ENCODE measurements at regions not wholly inside any gene's neighbourhood (a gene's known extent, or its start where the extent isn't known, plus 50 kb on each side); places are given as distances from the start of the nearest gene placed in this dataset.
"Not testable (repeated sequence)": the region's sequence is repeated elsewhere in the genome, so short reads cannot be mapped to it uniquely, and the experiment has no call there.

DNA sequence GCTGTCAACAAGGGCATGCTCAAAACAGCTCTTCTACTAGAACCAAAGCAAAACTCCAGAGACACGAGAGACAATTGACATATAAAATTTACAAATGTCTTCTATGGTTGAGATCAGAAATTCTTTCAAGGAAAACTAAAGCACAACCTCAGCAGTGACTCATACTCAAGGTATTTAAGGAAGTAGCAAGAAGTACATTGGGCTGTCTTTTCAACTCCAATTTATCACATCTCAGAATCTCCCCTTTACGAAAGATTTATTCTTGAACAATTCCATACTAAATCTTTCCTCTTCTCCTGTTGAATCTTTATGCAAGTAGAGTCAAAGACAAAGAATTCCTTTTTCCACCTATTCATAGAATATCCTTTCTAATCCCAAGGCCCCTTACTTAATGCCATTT lies 324.0 kb downstream of the IRS1 start:
- DNase-seq (ENCODE audit: low read depth in 2 of 2), result peak; percentile 55 to 56

DNA sequence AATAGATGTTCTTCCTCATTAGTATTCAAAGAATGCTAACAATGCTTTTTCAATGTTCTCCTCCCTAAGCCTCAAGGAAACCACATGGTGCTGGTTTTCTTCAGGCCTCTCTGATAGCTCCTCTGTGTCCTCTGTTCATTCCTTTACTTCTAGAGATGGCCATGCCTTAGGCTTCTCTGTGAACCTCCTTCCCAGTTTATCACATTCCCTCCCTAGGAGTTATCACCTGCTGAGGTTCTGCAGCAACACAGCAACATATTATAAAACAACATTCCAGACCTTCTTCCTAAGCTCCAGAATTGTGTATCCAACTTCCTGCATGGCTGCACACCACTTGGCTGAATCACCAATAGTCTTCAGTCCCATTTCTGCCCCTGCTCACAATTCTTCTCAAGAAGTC lies 325.5 kb downstream of the IRS1 start:
- no peak for DNase-seq (ENCODE audit: low read depth in 2 of 2)

DNA sequence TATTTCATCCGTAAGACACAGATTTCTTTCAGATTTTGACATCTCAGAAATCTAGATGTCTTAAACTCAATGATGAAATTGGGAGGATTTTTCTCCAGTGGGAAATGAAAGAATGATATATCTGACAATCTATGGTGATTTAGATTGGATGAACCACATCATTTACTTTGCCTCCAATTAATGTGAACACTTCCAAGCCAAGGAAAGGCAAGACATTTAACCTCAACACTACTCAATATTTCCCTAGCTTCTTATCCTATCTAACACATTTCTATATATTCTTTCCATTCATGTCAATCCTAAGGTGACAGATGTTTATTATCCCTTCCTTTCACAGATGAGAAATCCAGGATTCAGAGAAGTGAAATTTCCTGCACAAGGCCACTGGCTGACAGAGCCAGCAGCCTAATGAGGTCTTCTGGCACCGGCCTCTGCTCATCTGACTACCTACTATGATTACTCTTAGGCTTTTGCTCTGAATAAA lies 327.6 kb downstream of the IRS1 start:
- no peak for DNase-seq (ENCODE audit: low read depth in 2 of 2)

DNA sequence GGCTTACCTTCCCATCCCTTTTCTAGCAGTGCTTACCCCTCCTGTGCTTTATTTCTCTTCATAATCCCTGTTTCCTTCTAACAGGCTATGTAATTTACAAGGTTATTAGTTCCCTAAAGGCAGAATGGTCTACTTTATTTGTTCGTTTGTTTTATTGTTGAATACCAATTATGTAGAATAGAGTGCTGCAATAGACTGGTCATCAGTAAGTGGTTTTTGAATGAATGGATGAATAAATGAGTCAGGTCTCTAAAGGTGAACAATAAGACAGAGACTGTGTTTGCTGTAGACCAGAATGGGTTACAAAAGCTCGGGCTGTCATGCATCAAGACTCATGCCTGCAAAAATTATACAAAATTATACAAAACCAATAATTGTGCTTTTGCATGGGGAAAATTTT lies 332.0 kb downstream of the IRS1 start:
- no peak for DNase-seq (ENCODE audit: low read depth in 2 of 2)

DNA sequence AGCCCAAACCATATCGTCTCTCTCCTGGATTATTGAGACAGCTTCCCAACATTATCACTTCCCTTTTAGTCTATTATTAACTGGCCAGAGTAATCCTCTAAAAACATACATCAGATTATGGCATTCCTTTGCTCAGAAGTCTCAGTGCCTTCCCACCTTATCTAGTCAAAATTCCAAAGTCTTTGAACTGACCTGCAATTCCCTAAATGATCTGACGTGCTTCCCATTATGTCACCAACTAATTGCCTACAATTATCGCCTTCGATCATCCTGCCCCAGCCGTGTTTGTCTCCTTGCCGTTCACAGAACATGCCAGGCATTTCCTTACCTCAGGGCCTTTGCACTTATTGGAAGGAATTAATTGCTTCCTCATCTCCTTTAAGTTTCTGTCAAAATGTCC lies 332.4 kb downstream of the IRS1 start:
- DNase-seq (ENCODE audit: low read depth in 2 of 2), result no peak

DNA sequence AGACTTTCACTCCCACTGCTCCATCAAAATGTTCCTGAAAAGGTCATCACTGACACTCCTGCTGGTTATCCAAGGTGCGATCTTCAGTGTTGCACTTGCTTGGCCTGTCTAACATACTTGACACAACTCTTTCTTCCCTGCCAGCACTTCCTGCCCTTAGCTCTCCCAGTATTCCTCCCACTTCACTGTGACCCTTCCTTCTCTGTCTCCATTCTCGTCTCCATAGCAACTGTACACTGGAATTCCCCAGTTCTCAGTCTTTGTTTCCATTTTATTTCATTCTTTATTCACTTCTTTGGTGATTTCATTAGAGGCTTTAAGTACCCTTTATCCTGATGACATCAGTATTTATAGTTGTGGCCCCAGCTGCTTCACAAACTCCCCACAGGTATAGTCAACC lies 333.0 kb downstream of the IRS1 start:
- no peak for DNase-seq (ENCODE audit: low read depth in 2 of 2)

DNA sequence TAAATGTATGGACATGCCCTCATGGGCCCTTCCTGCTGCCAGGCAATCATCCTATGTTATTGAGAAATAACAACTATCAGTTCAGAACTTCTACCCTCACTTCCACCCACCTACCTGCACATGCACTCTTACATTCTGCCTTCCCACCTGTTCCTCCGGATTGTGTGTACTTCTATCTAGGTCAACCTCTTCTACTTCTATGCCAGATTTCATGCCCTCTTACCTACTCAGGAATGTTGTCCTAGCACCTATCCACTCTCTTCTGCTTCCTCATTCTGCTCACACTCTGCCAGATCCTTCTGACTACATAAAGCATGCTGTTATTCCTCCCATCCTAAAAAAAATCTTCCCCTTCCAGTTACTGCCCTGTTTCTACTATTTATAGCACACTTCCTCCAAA lies 333.5 kb downstream of the IRS1 start:
- DNase-seq (ENCODE audit: low read depth in 2 of 2), result no peak

DNA sequence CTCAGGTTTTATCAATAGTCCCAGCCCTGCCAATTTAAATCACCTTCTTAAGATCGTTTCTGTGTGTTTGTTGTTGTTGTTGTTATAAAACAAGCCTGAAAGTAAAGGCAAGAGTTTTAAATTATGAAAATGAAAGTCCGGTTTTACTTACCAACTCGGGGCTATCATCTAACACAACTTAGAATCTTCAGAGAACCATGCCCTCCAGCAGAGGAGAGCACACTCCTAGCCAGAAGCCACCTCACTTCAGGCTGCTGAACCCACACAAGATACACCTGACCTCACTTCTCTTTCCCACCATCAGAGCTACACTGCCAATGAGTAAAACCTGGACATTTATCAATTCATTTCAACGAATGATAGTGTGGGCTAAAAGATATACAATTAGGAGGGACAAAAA lies 335.2 kb downstream of the IRS1 start:
- DNase-seq (ENCODE audit: low read depth in 2 of 2), result no peak

DNA sequence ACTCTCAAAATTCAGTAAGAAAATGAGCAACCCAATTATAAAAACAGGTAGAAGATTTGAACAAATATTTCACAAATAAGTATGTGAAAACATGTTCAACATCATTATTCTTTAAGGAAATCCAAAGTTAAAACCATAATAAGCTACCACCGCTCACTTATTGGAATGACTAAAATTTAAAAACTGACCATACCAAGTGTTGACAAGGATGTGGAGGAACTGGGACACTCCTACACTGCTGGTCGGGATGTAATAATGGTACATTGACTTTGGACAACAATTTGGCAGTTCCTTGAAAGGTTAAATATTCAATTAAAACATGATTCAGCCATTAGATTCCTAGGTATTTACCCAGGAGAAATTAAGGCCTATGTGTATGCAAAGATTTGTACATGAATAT lies 336.5 kb downstream of the IRS1 start:
- no peak for DNase-seq (ENCODE audit: low read depth in 2 of 2)

DNA sequence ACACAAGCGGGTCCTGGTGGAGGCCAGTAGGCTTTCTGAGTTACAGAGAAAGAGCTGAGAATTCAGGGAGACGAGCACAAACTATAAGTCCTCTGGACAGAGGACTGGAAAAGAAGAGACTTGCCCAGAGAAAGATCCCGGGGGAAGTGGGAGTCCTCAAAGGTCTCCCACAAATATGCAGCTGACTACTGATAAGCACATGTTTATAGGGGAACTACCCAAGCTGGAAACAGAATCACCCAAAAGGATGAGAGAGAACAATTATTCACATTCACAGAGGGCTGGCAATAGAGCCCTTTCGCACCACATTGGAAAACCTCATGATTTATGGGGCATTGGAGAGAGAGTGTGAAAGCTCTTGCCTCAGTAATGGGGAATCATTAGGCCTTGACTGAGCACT lies 337.6 kb downstream of the IRS1 start:
- DNase-seq (ENCODE audit: low read depth in 2 of 2), result no peak

DNA sequence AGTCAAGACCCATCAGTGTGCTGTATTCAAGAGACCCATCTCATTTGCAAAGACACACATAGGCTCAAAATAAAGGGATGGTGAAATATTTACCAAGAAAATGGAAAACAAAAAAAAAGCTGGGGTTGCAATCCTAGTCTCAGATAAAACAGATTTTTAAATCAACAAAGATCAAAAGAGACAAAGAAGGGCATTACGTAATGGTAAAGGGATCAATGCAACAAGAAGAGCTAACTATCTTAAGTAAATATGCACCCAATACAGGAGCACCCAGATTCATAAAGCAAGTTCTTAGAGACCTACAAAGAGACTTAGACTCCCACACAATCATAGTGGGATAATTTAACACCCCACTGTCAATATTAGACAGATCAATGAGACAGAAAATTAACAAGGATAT lies 343.5 kb downstream of the IRS1 start:
- not testable (repeated sequence) for DNase-seq (ENCODE audit: low read depth in 2 of 2)

DNA sequence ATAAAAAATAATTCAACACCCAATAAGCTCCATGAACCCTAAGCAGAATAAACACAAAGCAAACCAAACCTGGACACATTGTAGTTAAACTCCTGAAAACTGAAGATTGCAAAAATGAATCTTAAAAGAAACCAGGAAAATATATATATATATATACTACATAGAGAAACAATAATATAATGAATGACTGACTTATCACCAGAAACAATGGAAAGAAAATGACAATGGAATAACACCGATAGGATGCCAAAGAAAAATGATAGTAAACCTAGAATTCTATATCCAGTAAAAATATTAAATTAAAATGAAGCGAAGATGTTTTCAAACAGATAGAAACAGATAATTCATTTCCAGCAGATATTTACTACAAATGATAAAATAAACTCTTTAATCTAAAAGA lies 346.9 kb downstream of the IRS1 start:
- DNase-seq (ENCODE audit: low read depth in 2 of 2), result no peak

DNA sequence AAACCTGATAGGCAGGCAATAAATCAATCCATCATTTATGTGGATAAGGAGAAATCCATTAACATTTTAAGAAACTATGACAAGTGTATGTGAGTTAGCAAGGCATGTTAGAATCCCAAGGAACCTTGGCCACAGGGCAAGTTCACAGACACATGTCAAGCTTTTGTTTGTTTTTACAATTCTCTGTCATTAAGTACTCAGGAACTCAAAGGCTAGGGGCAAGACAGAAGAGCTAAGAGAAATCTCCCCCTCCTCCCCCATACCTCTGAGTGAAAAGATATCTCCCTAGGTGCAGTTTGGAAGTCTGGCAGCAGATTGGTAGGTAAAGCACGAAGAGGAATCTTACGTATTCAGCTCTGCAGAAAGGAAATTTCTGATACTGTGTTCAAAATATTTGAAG lies 348.1 kb downstream of the IRS1 start:
- no peak for DNase-seq (ENCODE audit: low read depth in 2 of 2)

DNA sequence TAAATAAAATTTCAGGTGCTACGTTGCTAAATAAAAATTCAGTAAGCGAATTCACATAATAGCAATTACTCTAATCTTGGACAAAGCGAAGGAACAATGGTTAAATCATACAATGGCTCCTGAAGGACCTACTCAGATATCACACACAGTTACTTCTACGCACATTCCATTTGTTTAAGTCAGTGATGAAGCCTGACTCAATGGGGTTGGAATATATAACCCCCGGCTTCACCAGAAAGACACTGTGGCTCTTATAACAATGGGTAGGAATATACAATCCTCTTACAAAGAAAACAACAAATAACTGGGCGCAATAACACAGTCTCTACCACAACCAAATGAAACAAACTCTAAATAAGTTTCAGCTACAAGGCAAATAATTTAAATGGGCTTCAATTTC lies 349.5 kb downstream of the IRS1 start:
- DNase-seq (ENCODE audit: low read depth in 2 of 2), result no peak

DNA sequence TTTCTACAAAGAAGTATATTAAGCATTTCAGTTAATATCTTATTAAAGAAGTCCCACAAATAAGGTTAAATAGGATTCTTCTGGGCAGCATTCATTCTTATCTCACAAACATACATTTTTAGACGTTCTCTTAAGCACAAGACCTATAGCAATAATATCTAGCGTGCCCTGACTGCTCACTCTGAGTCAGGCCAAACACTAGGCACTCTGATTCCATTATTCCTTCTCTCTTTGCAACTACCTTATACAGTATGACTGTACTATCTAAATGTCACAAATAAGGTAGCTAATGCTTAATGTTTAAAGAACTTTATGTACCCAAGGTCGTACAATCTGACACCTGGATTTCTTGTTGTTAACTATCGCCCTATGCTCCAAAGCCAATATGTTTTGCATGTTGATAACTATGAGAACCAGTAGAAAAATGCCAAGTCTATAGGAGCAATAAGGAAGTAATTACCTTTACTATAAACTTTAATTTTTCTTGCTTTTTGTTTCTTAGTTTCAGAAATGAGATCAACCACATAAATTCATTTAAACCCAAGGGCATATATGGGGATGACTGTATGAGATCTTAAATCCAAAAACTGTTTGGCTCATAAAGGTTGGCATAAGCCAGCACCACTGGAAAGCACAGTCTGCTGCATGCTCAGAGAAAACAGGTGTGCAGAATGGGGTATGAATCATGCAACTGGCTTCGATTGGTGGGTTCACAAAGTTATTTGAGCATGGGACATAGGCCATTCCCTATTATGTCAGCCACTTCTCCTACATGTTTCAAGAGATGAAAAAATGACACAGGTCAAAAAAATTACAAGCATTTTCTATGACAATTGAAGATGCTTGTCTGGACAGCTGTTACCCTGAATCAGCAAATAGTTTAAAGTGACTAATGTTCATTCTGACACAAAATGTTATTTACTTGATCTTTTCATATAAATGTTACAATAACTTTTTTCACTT lies 352.0 kb downstream of the IRS1 start:
- no peak for DNase-seq (ENCODE audit: low read depth in 2 of 2)

DNA sequence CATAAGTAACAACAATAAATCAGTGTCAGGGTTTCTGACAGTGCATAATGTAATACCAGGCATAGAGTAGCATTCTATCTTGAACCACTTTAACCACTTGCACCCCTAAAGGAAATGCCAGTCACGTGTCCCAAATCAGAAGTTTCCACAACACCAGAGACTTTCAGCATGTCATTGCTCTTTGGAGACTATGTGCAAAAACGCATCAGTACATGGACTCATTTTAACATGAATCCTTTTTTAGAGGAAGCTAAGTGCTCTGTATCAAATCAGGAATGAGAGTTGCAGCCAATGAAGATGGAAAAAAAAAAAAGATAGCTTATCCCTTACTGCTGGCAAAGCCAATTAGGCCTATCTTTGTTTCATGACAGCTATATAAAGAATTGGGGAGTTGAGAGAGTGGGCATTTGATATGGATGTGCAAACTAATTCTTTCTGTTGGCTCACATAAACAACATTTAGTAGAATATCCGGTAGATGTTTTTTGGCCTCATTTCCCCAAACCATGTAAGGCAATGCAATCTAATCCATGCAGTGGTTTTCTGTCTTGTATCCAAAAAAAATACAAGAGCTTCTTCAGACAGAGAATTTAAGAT lies 353.1 kb downstream of the IRS1 start:
- DNase-seq (ENCODE audit: low read depth in 2 of 2), result peak in 1 of 2 experiments; percentile 57

DNA sequence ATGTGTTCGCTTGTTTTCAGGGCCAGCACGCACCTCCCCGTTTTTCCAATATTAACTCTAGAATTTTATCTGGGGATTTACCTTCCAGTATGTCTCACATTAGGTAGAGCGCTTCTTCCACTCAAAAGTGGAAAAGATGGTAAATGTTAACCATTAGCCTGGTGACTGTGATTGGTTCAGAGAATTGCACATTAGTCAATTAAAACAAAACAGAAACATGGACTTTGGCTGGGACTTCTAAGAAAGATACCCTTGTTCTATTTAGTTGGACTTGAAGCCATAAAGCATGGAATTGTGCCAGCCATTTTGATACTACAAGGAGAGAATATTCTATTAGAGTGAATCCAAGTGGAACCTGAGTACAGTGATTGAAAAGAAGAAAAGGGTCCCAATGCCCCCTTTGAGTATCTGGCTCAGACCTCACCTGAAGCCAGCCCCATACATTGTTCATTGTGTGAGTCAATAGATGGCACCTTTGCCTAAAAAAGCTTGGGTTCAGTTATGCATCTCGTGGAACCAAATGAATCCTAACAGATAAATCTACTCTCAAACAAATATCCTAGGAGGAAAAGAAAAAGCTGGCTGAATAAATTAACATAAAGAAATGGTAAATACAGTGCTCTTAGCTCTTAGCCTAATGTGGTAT lies 354.3 kb downstream of the IRS1 start:
- DNase-seq (ENCODE audit: low read depth in 2 of 2), result no peak

DNA sequence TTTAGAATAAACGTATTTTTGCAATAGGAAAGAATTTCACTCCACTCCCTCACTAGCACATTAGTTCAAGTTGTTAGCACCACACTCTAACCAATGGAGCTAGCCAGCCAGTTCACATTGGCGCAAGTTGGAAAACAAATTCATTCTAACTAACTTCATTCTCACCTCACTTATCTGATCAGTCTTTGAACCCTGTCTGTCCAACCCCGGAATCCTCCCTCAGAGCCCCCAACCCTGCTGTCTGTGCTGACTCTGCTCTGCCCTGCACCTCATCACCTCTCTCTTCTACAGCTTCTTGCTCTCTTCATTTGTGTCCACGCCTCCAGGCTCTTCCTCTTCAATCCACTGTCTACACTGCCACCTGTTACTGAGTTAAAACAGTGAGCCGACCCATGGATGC lies 356.5 kb downstream of the IRS1 start:
- DNase-seq (ENCODE audit: low read depth in 2 of 2), result no peak

DNA sequence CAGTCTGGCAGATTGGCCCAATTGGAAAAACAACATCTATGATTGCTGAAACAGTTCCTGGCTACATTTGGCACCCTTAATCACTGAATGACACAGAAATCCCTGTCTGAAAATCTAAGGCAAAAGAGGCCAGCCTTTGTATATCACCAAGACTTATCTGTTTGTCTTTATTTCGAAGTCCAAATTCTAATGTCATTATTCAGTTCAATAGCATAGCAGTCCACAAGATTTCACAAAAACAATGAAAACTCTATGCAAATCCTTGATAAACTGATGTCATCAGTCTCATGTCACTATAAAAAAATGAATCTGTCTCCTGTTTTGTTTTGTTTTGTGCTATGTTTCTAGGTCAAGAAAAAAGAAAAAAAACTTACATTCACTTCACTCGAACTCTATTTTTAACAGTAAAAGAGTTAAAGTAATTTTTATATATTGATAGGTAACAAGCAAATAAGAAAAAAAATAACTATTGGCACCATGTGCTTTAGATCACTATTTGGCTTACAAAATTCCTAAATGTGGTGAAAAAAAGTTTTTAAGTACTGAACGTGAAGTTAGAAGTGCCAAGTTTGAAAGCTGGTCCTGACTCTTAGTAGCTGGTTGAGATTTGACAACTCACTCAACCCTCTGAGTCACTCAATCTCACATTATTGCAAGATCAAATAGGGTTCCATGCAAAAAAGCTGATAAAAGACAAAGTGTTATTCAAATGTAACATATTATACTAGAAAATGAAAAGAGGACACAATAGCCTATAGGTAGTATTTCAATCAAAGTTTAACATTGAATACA lies 359.3 kb downstream of the IRS1 start:
- DNase-seq (ENCODE audit: low read depth in 2 of 2), result no peak

DNA sequence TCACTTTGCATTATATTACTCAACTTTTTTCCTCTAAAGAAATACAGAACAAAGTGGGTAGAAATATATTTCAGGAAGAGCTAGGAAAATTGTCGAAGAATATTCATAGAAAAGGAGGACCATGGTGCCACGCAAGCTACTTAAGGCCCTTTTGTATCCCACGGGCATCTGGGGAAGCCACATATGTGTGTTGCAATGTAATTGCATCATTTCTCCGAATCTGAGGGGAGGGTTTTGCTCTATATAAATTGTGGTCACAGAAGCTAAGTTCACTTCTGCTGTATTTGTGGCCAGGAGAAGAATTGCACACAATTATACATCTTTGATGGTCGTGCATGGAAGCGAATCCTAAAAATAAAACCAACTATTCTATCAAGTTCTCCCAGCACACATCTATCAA lies 360.3 kb downstream of the IRS1 start:
- DNase-seq (ENCODE audit: low read depth in 2 of 2), result peak in 1 of 2 experiments; percentile 46

DNA sequence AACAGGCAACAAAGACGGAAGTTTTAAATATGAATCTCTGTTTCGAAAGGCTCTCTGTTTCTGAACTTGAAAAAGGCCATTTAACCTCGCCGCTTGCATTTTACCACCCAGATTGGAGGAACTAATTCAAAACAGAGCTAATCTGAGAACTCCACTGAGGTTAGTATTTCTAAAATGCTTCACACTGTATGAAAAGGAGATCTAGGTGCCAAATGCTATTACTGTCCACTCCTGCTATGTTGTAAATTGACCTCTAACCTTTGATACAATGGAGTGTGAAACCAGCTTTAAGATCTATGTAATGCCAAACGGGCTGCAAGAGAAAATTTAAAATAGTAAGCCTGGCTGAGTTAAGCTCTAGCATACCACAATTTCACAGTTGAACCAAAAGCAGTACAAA lies 364.5 kb downstream of the IRS1 start:
- DNase-seq (ENCODE audit: low read depth in 2 of 2), result no peak

DNA sequence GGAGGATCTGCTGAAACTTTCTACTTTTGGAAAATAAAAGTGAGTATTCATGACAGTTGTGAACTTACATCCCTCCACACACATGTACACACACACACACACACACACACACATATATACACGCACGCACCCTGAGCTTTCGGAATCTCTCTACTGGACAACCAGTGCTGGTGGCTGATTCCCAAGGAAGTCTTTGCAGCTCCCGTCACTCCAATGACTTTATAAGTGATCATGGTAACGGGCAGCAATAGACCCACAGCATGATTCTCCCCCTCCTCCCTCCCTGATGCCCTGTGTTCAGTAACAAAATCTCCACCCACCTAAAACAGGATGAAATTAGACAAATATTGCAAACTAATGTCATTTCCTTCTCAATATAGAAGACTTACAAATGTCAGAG lies 364.9 kb downstream of the IRS1 start:
- DNase-seq (ENCODE audit: low read depth in 2 of 2), result no peak

Measured in fibroblast of skin of left quadriceps (primary cell).